Adrenal gland (tissue), 5 donors: ENCODE measurements at regions not wholly inside any gene's neighbourhood (a gene's known extent, or its start where the extent isn't known, plus 50 kb on each side); places are given as distances from the start of the nearest gene placed in this dataset.

ENCODE experiments used
- CTCF ChIP-seq, 6 experiments: fragments of 450-650 bp in 4 of 6; fragments of 200-600 bp in 2 of 6; sonication (generic) in 1 of 6; IDR thresholded peaks; 1 replicate in 5 of 6; 2 replicates in 1 of 6; pipeline versions ENCODE4 v1.5.1 to v1.8.0; 2016 to 2021; ENCODE audit warnings: antibody characterized with exemption in 6 of 6, mild to moderate bottlenecking in 2 of 6, moderate library complexity in 1 of 6
- POLR2A ChIP-seq, 2 donors: fragments of 450-650 bp; IDR thresholded peaks; one replicate each; pipeline ENCODE4 v1.6.1; 2017; ENCODE audit warnings: antibody characterized with exemption in 2 of 2, mild to moderate bottlenecking in 2 of 2, moderate library complexity in 1 of 2
- donor health status: DM: no; HTN: no; CAD: no.

GRCh38 chr13:59203855-59204254 lies 959.9 kb downstream of the DIAPH3 start:
- TF ChIP-seq POLR2A (IDR thresholded peaks at IDR 0.05) (no peak), CTCF (IDR thresholded peaks at IDR 0.05) (no peak)
